IPS-11a (cell line): ENCODE measurements at regions not wholly inside any gene's neighbourhood (a gene's known extent, or its start where the extent isn't known, plus 50 kb on each side); places are given as distances from the start of the nearest gene placed in this dataset.

Experiments
- H3K4me3 ChIP-seq: one replicate; pipeline ENCODE4 v1.5.1; 2013; ENCODE audit warnings: low read depth, low read length, control low read depth

DNA sequence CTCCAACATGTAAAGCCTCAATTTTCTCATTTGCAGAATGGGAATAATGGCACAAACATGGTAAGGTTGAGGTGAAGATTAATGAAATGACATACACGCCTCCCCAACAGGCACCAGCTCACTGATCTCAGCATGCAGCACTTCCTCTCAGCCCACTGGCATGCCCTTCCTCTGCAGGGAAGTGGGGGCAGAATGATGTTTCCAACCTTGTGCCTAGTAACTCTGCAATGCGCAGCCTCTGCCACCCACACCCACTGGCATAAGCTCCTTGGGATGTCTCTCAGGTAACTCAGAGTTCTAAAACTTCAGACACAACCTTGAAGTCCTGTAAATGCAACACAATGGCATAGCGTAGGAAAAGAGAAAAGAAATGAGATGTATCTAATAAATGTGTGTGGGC is 540.7 kb downstream of the HTR7 start:
- no peak overlapping the region for H3K4me3 ChIP-seq

DNA sequence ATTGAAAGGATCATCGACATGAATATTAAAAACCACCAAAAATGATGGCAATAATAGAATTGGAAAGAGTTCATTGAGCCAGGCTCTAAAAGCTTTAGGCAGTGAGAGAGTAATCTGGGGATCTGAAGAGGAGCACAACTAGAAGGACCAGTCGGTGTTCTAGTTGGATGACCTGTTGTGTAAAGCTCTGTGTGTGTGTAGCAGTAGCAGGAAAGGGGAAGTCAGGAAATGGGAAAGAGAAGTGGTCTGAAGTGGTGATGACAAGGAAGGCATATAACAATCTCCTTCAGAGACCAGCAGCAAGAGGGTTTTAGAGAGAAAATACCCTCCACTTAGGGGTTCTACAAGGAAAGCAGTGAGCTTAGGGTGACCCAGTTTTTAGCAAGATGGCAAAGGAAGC is 539.2 kb downstream of the HTR7 start:
- H3K4me3 ChIP-seq, result no peak overlapping the region

DNA sequence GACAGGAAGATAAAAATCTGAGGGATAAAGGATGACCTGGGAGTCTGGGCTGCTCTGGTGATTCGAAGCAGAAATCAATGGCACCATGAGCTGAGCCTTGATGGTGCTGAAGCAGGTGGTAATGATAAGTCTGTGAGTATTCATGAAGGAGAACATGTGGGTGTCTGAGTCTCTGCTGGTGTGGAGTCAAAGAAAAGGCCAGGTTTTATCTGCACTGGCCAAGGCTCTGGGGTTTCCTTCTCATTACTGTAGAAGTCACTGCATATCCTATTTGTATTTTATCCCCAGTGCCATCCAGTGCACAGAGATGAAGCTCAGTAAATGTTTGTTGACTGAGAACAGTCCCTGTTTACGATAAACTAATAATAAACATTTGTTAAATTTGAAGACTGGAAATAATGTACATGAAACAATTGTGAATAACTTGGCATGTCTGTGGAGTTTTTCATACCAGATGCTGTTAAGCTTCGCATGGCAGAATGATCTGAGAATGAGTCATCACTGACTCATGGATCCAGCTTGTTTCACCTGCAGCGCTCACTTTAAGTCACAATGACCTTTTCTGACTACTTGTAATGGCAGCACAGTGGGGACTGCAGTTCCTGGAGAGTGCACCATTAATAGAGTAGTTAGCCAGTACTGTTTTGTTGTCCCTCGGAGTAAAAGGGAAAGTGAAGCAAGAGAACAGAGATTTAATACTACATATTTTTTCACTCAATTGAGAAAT is 538.5 kb downstream of the HTR7 start:
- no peak overlapping the region for H3K4me3 ChIP-seq

DNA sequence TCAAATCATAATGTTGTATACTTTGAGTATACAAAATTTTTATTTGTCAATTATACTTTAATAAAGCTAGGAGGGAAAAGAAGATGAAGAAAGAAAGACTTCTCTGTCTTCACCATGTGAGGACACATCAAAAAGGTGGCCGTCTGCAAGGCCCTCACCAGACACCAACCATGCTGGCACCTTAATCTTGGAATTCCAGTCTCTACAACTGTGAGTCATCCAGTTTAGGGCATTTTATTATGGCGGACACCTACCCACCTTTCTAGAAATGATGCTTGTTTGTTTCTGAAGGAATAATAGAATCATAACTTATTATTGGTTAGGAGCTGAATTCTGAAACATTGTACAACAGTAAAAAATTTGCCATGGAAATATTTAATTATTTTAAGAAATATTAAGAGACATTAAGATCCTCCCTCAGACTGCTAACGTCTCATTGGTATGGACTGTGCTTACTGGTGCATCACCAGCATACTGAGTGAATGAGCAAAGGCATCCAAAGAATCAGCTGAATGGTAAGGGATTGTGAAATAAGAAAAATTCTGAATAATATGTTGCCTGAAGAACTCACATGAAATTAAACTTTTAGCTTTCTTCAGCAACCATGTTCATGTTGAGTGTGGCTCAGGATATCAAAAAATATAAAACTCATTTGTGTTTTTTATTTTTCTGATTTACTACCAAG is 536.6 kb downstream of the HTR7 start:
- no peak overlapping the region for H3K4me3 ChIP-seq

DNA sequence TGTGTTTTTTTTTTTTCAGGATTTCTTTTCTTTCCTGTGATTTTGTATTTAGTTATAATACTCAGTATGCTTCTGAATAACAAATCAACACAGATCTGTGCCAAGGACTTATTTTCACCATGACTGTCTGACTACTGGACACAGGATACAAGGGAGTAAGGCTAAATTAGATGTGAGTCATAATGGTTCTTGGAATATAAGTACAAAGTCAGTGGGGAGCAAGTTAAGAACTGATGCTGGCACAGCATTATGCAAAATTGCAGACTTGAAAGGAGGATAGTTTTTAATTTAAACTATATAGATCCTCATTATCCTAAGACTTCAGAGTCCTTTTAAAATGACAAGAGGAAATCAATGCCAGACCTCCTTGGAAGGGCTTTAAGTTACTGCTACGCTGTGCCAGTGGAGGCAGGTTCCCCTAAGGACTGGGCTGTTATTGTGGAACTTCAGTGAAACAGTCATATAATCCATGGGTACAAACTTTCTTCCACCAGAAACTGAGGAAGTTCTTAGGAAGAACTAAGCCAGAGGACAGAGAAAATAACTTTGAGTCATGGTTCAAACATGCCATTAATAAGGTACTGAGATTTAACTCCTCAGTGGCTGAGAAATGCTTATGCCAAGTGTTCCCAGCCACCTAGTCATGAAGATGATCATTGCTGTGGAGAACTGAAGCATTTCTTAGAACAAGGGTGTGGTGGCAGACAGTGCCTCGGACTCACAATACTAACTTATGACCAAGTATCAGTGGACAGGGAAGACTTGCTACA is 531.2 kb downstream of the HTR7 start:
- H3K4me3 ChIP-seq, result no peak overlapping the region

- no peak overlapping the region for H3K4me3 ChIP-seq
Observed at GRCh38 chr10:90327611-90328010, 530.2 kb downstream of the HTR7 start.

DNA sequence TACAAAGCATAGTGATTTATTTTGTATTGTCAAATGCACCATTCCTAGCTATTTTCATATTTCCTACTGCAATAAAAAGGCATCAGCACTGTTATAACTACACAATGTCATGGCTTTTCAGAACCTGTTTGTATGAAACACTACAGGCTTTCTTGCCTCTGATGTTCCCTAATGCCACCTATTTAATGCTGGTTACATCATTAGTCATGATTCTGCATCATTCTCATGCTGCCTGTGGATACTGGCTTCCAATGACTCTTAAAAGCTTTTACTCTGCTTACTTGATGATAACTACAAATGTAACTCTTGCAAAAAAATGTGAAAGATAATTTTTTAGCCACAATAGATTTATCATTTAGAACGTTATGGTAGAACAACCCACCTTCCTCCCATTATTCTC is 529.4 kb downstream of the HTR7 start:
- no peak overlapping the region for H3K4me3 ChIP-seq

DNA sequence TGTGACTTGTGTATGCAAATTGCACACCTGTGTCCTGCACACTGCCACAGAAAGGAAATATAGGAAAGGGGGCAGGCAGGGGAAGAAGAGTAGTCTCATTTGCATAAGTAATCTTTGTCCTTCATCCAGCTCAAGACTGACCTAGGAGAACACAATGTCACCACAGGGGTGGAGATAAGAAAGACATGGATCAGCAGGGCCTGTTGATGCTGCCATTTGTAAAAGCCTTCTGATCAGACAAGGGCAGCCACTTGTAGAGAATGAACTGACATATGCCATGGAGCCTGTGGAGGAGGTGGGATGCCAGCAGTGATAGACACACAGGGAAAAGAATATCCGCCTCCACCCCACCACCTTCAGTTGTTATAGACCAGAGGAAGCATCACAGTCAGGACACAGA is 528.9 kb downstream of the HTR7 start:
- H3K4me3 ChIP-seq, result no peak overlapping the region

DNA sequence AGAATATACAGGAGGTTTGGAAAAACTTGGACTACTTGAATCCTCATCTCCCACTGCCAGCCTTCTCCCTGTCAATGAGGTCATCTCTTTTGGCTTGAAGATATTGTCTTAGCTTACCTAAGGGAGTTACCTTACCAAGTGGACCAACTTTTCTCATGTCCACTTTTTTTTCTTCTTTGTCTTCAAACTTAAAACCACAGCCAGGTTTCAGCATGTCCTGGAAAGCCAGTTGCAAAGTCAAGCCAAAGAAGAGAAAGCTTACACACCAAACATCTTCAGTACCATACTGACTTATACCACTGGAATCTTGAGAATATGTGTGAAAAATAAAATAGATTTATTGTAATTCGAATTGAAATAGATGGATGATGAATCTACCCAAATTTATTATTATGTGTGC is 520.5 kb downstream of the HTR7 start:
- no peak overlapping the region for H3K4me3 ChIP-seq

DNA sequence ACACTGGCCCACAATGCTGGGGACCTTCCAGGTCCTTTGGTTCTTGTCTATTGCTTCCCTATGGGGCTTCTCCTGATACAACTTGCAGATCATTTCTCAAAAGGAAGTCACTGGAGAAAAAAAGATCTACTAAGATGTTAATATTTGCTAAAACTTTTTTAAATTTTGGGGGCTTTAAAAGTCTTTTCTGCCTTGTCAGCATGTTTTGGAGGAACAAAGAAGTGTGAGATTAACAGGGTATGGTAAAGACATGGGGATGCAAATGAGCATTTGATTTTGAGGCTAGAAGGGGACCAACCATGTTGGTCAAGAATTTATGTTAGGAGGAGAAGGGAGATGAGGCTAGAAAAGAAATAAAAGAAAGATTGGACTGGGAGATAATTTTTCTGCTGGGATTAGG is 515.4 kb downstream of the HTR7 start:
- H3K4me3 ChIP-seq, result no peak overlapping the region

GRCh38 chr10:90344226-90344625 is 513.6 kb downstream of the HTR7 start:
- no peak overlapping the region for H3K4me3 ChIP-seq

- no peak overlapping the region for H3K4me3 ChIP-seq
Observed at GRCh38 chr10:90347239-90347638, 510.6 kb downstream of the HTR7 start.

DNA sequence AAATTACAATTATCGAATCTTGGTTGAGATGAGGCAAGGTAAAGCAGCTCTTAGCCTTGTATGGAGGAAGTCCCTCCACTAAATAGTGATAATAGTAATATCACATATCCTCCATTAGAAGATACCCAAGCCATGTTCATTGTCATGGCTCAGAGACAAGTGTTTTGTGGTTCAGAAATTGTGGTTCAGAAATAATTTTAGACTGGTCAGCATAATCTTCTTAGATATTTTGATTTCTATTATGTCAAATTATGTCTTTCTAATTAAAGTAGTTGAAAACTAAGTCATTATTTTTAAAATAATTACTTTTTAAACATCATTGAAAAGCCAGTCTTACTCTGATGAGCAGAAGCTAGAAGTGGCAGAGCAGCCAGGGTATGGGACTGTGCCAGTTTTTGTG is 507.7 kb downstream of the HTR7 start:
- H3K4me3 ChIP-seq, result no peak overlapping the region

DNA sequence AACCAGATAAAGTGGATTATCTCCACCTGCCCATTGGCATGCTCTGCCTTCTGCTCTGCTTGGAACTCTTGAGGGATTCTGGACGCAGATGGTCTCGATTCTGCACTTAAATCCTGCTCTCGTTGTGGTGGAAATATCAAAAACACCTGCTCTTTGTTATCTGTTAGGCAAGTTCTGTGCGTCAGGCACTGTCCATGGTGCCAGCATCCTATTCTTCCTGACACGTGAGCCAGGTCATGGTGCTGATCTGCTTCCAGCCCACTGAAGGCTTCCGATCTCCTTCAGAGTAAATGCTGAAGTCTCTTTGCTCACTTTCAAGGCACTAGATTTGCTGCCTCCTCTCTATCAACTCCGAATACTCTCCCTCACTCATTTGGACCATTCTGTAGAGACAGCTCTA is 505.6 kb downstream of the HTR7 start:
- no peak overlapping the region for H3K4me3 ChIP-seq

- H3K4me3 ChIP-seq, result no peak overlapping the region
Observed at GRCh38 chr10:90354914-90355313, 502.9 kb downstream of the HTR7 start.

GRCh38 chr10:90363799-90364483 is 493.9 kb downstream of the HTR7 start:
- no peak overlapping the region for H3K4me3 ChIP-seq

- H3K4me3 ChIP-seq, result no peak overlapping the region
Observed at GRCh38 chr10:90372451-90372850, 485.4 kb downstream of the HTR7 start.

GRCh38 chr10:90373911-90374310 is 483.9 kb downstream of the HTR7 start:
- H3K4me3 ChIP-seq, result no peak overlapping the region

DNA sequence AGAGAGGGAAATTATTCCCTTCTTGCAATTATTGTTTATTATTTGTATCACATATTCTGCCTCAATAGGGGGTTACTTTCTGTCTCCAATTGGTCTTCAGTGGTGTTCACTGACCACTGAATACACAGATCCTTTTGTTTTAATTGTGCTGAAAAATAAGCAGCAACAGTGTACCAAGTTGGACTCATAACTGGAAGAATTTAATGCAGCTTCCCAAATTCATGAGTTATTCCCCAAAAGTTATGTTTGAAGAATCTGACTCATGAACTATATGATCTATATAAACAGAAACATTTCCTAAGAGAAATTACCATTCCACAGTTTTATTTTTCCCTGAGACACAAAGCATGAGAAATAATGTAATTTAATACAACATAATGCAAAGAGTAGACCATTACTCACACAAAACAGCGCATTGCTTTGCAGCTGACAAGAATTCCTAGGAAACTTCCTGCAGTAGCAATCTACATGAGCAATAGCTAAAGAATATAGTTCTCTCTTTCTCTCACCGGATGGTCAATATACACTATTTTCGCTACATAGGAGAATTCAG is 479.2 kb downstream of the HTR7 start:
- H3K4me3 ChIP-seq, result no peak overlapping the region

- no peak overlapping the region for H3K4me3 ChIP-seq
Observed at GRCh38 chr10:90381468-90381867, 476.4 kb downstream of the HTR7 start.

DNA sequence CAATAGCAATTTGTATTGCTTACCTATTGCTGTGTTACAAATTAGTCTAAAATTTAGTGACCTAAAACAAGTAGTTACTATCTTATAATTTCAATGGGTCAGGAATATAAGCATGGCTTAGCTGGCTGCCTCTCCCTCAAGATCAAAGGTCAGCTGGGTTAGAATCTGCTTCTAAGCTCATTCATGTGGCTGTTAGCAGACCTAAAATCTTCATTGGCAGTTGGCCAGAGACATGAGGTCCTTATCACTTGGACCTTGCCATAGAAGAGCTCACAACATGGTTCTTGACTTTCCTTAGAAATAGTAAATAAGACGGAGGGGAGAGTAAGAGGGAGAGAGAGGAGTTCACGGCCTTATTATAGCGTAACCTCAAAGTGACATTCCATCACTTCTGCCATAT is 468.0 kb downstream of the HTR7 start:
- no peak overlapping the region for H3K4me3 ChIP-seq
